Ishikawa (cell line): ENCODE measurements at regions not wholly inside any gene's neighbourhood (a gene's known extent, or its start where the extent isn't known, plus 50 kb on each side); places are given as distances from the start of the nearest gene placed in this dataset.

Source experiments
- CEBPB ChIP-seq: IDR thresholded peaks from 2 replicates; pipeline ENCODE4 v1.6.1; 2012
- CREB1 ChIP-seq: IDR thresholded peaks from 2 replicates; pipeline ENCODE4 v1.6.1; 2012; ENCODE audit warnings: low read depth
- EGR1 ChIP-seq: IDR thresholded peaks from 2 replicates; pipeline ENCODE4 v1.6.1; 2012
- EP300 ChIP-seq: IDR thresholded peaks from 2 replicates; pipeline ENCODE4 v1.6.1; 2012; ENCODE audit warnings: borderline replicate concordance
- FOXM1 ChIP-seq: IDR thresholded peaks from 2 replicates; pipeline ENCODE4 v1.6.1; 2012; ENCODE audit warnings: low read depth, borderline replicate concordance
- NFIC ChIP-seq: IDR thresholded peaks from 2 replicates; pipeline ENCODE4 v1.6.1; 2012
- RAD21 ChIP-seq: IDR thresholded peaks from 2 replicates; pipeline ENCODE4 v1.6.1; 2012; ENCODE audit warnings: low read depth
- TAF1 ChIP-seq: IDR thresholded peaks from 2 replicates; pipeline ENCODE4 v1.6.1; 2012; ENCODE audit warnings: low read depth, mild to moderate bottlenecking
- TCF12 ChIP-seq: IDR thresholded peaks from 2 replicates; pipeline ENCODE4 v1.6.1; 2012; ENCODE audit warnings: low read depth
- TEAD4 ChIP-seq: IDR thresholded peaks from 2 replicates; pipeline ENCODE4 v1.6.1; 2012
- USF1 ChIP-seq: IDR thresholded peaks from 2 replicates; pipeline ENCODE4 v1.6.1; 2012
- YY1 ChIP-seq: IDR thresholded peaks from 2 replicates; pipeline ENCODE4 v1.6.1; 2012; ENCODE audit warnings: low read depth
- ZBTB7A ChIP-seq: IDR thresholded peaks from 2 replicates; pipeline ENCODE4 v1.6.1; 2012; ENCODE audit warnings: low read depth
- TF ChIP-seq, protein P1 (sequence below): IDR thresholded peaks from 2 replicates; pipeline ENCODE4 v1.6.1; 2012
- TF ChIP-seq, protein P2 (sequence below): IDR thresholded peaks from 2 replicates; pipeline ENCODE4 v1.6.1; 2012; ENCODE audit warnings: low read depth, mild to moderate bottlenecking

- TF ChIP-seq, protein P1, sequence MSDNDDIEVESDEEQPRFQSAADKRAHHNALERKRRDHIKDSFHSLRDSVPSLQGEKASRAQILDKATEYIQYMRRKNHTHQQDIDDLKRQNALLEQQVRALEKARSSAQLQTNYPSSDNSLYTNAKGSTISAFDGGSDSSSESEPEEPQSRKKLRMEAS, result no peak
- TF ChIP-seq TCF12 (no peak), EP300 (no peak), CEBPB (no peak), FOXM1 (no peak), TEAD4 (no peak), TAF1 (no peak), ZBTB7A (no peak)
These were observed 196.3 kb upstream of the CHRM3 start for GRCh38 chr1:239189998-239190512.

- TF ChIP-seq ZBTB7A (no peak), NFIC (no peak), RAD21 (no peak), CEBPB (no peak), TEAD4 (no peak), TCF12 (no peak), EGR1 (no peak)
- TF ChIP-seq, protein P1, result no peak
These were observed 199.9 kb upstream of the CHRM3 start for GRCh38 chr1:239186487-239186886.

DNA sequence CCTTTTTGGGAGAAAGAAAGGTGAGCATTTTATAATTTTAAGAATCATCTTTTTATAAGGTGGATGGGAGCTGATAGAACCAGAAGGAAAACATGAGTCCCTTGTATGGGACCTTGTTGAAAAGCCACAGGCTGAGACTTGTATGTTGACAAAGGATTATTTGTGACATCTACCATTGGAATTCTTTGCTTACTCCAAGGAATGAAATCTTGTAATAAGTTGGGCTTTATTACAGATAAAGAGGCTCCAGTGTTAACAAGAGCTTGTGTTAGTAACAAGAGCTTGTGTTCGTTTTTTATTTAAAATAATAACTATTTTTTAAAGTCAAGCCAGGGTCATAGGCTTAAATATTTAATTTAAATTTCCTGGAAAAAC, 201.1 kb upstream of the CHRM3 start:
- no peak for TF ChIP-seq CEBPB
- no peak for TF ChIP-seq RAD21
- TF ChIP-seq YY1, result no peak
- no peak for TF ChIP-seq NFIC
- TF ChIP-seq EP300, result no peak
- TF ChIP-seq, protein P1, result no peak
- no peak for TF ChIP-seq ZBTB7A
- TF ChIP-seq CREB1, result no peak
- TF ChIP-seq, protein P2, sequence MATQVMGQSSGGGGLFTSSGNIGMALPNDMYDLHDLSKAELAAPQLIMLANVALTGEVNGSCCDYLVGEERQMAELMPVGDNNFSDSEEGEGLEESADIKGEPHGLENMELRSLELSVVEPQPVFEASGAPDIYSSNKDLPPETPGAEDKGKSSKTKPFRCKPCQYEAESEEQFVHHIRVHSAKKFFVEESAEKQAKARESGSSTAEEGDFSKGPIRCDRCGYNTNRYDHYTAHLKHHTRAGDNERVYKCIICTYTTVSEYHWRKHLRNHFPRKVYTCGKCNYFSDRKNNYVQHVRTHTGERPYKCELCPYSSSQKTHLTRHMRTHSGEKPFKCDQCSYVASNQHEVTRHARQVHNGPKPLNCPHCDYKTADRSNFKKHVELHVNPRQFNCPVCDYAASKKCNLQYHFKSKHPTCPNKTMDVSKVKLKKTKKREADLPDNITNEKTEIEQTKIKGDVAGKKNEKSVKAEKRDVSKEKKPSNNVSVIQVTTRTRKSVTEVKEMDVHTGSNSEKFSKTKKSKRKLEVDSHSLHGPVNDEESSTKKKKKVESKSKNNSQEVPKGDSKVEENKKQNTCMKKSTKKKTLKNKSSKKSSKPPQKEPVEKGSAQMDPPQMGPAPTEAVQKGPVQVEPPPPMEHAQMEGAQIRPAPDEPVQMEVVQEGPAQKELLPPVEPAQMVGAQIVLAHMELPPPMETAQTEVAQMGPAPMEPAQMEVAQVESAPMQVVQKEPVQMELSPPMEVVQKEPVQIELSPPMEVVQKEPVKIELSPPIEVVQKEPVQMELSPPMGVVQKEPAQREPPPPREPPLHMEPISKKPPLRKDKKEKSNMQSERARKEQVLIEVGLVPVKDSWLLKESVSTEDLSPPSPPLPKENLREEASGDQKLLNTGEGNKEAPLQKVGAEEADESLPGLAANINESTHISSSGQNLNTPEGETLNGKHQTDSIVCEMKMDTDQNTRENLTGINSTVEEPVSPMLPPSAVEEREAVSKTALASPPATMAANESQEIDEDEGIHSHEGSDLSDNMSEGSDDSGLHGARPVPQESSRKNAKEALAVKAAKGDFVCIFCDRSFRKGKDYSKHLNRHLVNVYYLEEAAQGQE, result no peak
- TF ChIP-seq TEAD4, result no peak
- TF ChIP-seq FOXM1, result no peak
- no peak for TF ChIP-seq TAF1
- TF ChIP-seq USF1, result no peak
- no peak for TF ChIP-seq TCF12
- TF ChIP-seq EGR1, result no peak

DNA sequence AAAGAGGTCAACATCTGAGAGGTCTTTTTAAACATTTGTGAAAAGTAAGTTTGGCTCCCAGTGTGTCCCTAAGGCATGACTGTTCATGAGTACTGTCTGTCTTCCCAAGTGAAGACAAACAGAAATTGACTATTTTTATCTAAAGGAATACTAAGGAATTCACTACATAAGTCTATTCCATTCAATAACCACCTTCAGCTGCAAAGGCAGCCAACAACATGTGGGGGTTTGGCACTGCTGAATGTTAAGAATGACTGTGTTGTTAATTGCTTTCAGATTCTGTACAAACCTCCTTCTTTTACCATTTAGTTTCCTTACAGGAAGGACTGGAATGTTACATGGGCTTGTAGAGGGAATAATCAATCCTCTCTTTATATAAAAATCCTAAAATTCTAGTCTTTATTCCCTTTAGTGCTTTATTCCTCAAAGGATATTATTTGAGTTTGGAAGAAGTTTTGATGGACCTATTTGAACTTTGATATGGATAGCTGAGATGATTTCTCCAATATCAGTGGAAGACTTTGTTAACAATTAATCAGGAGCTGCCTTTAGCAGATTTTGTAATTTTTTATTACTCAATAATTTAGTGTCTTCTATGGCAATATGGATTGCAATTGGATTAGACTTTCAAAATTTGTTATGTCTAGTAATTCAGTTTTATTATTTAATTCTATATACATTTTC, 201.7 kb upstream of the CHRM3 start:
- TF ChIP-seq, protein P1, result no peak
- TF ChIP-seq CEBPB (no peak), EP300 (no peak), TAF1 (no peak), TCF12 (no peak), RAD21 (no peak), YY1 (no peak), NFIC (no peak)

DNA sequence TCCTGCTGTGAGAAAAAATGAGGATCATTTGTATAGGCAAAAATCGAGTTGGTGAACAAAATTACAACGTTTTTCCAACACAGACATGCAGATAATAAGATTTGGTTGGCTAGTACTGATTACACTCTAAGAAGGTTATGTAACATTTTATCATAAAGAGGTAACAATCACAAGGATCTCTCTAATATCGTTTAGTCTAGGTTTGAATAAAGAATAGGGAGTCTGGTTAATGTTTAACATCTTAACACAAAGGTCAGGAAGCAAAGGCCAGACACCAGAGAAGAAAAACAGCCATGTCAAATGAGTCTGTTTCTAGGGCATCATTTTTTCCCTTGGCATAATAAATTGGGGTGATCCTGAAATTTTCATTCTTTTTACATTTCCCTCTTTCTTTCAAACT, 207.4 kb upstream of the CHRM3 start:
- TF ChIP-seq FOXM1 (no peak), EGR1 (no peak), RAD21 (no peak), TEAD4 (no peak), CREB1 (no peak), YY1 (no peak), CEBPB (no peak), TCF12 (no peak), NFIC (no peak)

DNA sequence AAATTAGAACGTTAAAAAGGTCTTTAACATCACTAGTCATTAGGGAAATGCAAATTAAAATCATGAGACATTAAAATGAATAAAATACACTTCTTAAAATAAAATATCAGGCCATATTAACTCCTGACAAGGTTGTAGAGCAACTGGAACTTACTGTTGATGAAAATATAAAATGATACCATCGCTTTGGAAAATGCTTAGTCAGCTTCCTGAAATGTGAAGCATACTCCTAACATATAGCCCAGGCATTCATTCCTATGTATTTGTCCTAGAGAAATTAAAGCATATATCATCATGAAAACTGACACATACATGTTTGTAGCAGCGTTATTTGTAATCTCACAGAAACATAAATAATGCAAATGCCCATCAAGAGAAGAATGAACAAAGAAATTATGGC, 211.5 kb upstream of the CHRM3 start:
- no peak for TF ChIP-seq RAD21
- TF ChIP-seq CEBPB, result no peak
- TF ChIP-seq CREB1, result no peak
- TF ChIP-seq EP300, result no peak
- TF ChIP-seq, protein P1, result no peak

DNA sequence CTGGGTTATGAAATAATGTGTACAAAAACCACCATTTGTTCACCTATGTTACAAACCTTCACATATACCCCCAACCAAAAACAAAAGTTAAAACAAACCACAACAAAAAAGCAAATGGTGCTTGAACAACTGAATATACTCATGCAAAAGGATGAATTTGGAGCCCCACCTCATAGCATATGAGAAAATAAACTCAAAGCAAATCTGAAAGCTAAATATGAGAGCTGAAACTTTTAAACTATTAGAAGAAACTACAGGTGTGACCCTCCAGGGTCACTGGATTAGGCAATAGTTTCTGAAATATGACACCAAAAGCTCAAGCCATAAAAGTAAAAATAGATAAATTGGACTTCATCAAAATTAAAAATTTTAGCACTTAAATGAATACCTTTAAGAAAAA, 215.5 kb upstream of the CHRM3 start:
- no peak for TF ChIP-seq ZBTB7A
- TF ChIP-seq TCF12, result no peak
- TF ChIP-seq, protein P1, result no peak

GRCh38 chr1:239169276-239169675, 217.1 kb upstream of the CHRM3 start:
- TF ChIP-seq TEAD4, result no peak
- TF ChIP-seq, protein P2, result no peak
- no peak for TF ChIP-seq CEBPB
- no peak for TF ChIP-seq ZBTB7A
- no peak for TF ChIP-seq TAF1
- TF ChIP-seq, protein P1, result no peak
- TF ChIP-seq TCF12, result no peak
- TF ChIP-seq YY1, result no peak
- no peak for TF ChIP-seq NFIC
- no peak for TF ChIP-seq EGR1
- TF ChIP-seq CREB1, result no peak
- TF ChIP-seq USF1, result no peak
- no peak for TF ChIP-seq RAD21
- TF ChIP-seq FOXM1, result no peak
- no peak for TF ChIP-seq EP300
